ENCODE measurements at regions not wholly inside any gene's neighbourhood (a gene's known extent, or its start where the extent isn't known, plus 50 kb on each side); places are given as distances from the start of the nearest gene placed in this dataset.

- TF ChIP-seq EZH2 (IDR thresholded peaks at IDR 0.05; ENCODE audit: borderline replicate concordance, low read depth, low read length, severe bottlenecking), result no peak
- no peak for TF ChIP-seq CTCF (IDR thresholded peaks at IDR 0.05; ENCODE audit: borderline replicate concordance, extremely low read depth, low read length, poor library complexity, severe bottlenecking)
- no peaks in the 10 kb centered on the region for H3K4me1 ChIP-seq (ENCODE audit: insufficient read depth, low read length)
Observed at GRCh38 chr1:219526074-219526473, 86.8 kb downstream of the ZC3H11B start.

GRCh38 chr1:219523411-219523810 is 89.5 kb downstream of the ZC3H11B start:
- Histone ChIP-seq H4K20me1 (ENCODE audit: insufficient read depth, low read length) (no peaks in the 10 kb centered on the region), H3K79me2 (ENCODE audit: insufficient read depth, low read length) (no peaks in the 10 kb centered on the region), H3K9me3 (ENCODE audit: insufficient read depth, low read length, severe bottlenecking) (no peaks in the 10 kb centered on the region), H2AFZ (ENCODE audit: low read depth, low read length) (no peak overlapping the region), H3K36me3 (ENCODE audit: insufficient read depth, low read length) (no peaks in the 10 kb centered on the region), H3K4me2 (ENCODE audit: insufficient read depth, low read length) (no peak overlapping the region), H3K4me3 (ENCODE audit: low read depth in 1 of 2, low read length in 2 of 2) (no peak overlapping the region), H3K9ac (ENCODE audit: low read depth, low read length) (no peak overlapping the region), H3K27me3 (ENCODE audit: insufficient read depth, low read length, poor library complexity) (no peaks in the 10 kb centered on the region), H3K4me1 (ENCODE audit: insufficient read depth, low read length) (no peaks in the 10 kb centered on the region), H3K27ac (ENCODE audit: low read length) (no peak overlapping the region)
- TF ChIP-seq CTCF (IDR thresholded peaks at IDR 0.05; ENCODE audit: borderline replicate concordance, extremely low read depth, low read length, poor library complexity, severe bottlenecking) (no peak), EZH2 (IDR thresholded peaks at IDR 0.05; ENCODE audit: borderline replicate concordance, low read depth, low read length, severe bottlenecking) (no peak)
- DNase-seq (no peak), ATAC-seq (ENCODE audit: insufficient read depth, low read depth) (no peak)

More at GRCh38 chr1:219526074-219526473, 86.8 kb downstream of the ZC3H11B start:
- no peak overlapping the region for H3K27ac ChIP-seq (ENCODE audit: low read length)
- no peak overlapping the region for H3K9ac ChIP-seq (ENCODE audit: low read depth, low read length)
- H3K27me3 ChIP-seq (ENCODE audit: insufficient read depth, low read length, poor library complexity), result no peaks in the 10 kb centered on the region
- H3K4me2 ChIP-seq (ENCODE audit: insufficient read depth, low read length), result no peak overlapping the region
- H3K4me3 ChIP-seq (ENCODE audit: low read depth in 1 of 2, low read length in 2 of 2), result no peak overlapping the region
- DNase-seq (no peak), ATAC-seq (ENCODE audit: insufficient read depth, low read depth) (no peak)
- no peaks in the 10 kb centered on the region for H4K20me1 ChIP-seq (ENCODE audit: insufficient read depth, low read length)
- no peak overlapping the region for H2AFZ ChIP-seq (ENCODE audit: low read depth, low read length)
- no peaks in the 10 kb centered on the region for H3K9me3 ChIP-seq (ENCODE audit: insufficient read depth, low read length, severe bottlenecking)
- H3K79me2 ChIP-seq (ENCODE audit: insufficient read depth, low read length), result no peaks in the 10 kb centered on the region
- H3K36me3 ChIP-seq (ENCODE audit: insufficient read depth, low read length), result no peaks in the 10 kb centered on the region

- Histone ChIP-seq H3K9me3 (ENCODE audit: insufficient read depth, low read length, severe bottlenecking) (no peaks in the 10 kb centered on the region), H3K4me1 (ENCODE audit: insufficient read depth, low read length) (no peaks in the 10 kb centered on the region), H3K4me3 (ENCODE audit: low read depth in 1 of 2, low read length in 2 of 2) (no peak overlapping the region), H3K4me2 (ENCODE audit: insufficient read depth, low read length) (no peak overlapping the region), H2AFZ (ENCODE audit: low read depth, low read length) (no peak overlapping the region), H3K36me3 (ENCODE audit: insufficient read depth, low read length) (no peaks in the 10 kb centered on the region), H3K27me3 (ENCODE audit: insufficient read depth, low read length, poor library complexity) (no peaks in the 10 kb centered on the region), H4K20me1 (ENCODE audit: insufficient read depth, low read length) (no peaks in the 10 kb centered on the region), H3K27ac (ENCODE audit: low read length) (no peak overlapping the region), H3K79me2 (ENCODE audit: insufficient read depth, low read length) (no peaks in the 10 kb centered on the region), H3K9ac (ENCODE audit: low read depth, low read length) (no peak overlapping the region)
- no peak for DNase-seq
- no peak for ATAC-seq (ENCODE audit: insufficient read depth, low read depth)
- no peak for TF ChIP-seq EZH2 (IDR thresholded peaks at IDR 0.05; ENCODE audit: borderline replicate concordance, low read depth, low read length, severe bottlenecking)
- TF ChIP-seq CTCF (IDR thresholded peaks at IDR 0.05; ENCODE audit: borderline replicate concordance, extremely low read depth, low read length, poor library complexity, severe bottlenecking), result no peak
Observed at GRCh38 chr1:219521325-219521724, 91.6 kb downstream of the ZC3H11B start.

GRCh38 chr1:219520241-219520640 is 92.7 kb downstream of the ZC3H11B start:
- Histone ChIP-seq H3K4me1 (ENCODE audit: insufficient read depth, low read length) (no peaks in the 10 kb centered on the region), H3K4me3 (ENCODE audit: low read depth in 1 of 2, low read length in 2 of 2) (no peak overlapping the region), H3K27ac (ENCODE audit: low read length) (no peak overlapping the region), H3K79me2 (ENCODE audit: insufficient read depth, low read length) (no peaks in the 10 kb centered on the region), H3K36me3 (ENCODE audit: insufficient read depth, low read length) (no peaks in the 10 kb centered on the region), H3K9ac (ENCODE audit: low read depth, low read length) (no peak overlapping the region), H3K27me3 (ENCODE audit: insufficient read depth, low read length, poor library complexity) (no peaks in the 10 kb centered on the region), H2AFZ (ENCODE audit: low read depth, low read length) (no peak overlapping the region), H3K4me2 (ENCODE audit: insufficient read depth, low read length) (no peak overlapping the region), H3K9me3 (ENCODE audit: insufficient read depth, low read length, severe bottlenecking) (no peaks in the 10 kb centered on the region), H4K20me1 (ENCODE audit: insufficient read depth, low read length) (no peaks in the 10 kb centered on the region)
- ATAC-seq (ENCODE audit: insufficient read depth, low read depth) (no peak), DNase-seq (no peak)
- TF ChIP-seq CTCF (IDR thresholded peaks at IDR 0.05; ENCODE audit: borderline replicate concordance, extremely low read depth, low read length, poor library complexity, severe bottlenecking) (no peak), EZH2 (IDR thresholded peaks at IDR 0.05; ENCODE audit: borderline replicate concordance, low read depth, low read length, severe bottlenecking) (no peak)

All from DND-41 (cell line).